Kidney (tissue), 13 donors: ENCODE measurements at regions not wholly inside any gene's neighbourhood (a gene's known extent, or its start where the extent isn't known, plus 50 kb on each side); places are given as distances from the start of the nearest gene placed in this dataset.

ENCODE experiments used
- DNase-seq, 5 donors: peaks; one replicate each; pipeline ENCODE4 v3.0.0-alpha.2; 2013 to 2020
- FAIRE-seq: peaks from 2 replicates; lab custom pipeline; 2012; peaks lifted over from hg19 to GRCh38; lab: Jason Lieb, UNC
- H3K27ac ChIP-seq, 2 donors: one replicate each; pipeline ENCODE4 v1.7.0; 2013; ENCODE audit warnings: low read depth in 2 of 2, low read length in 2 of 2, inconsistent platforms in 1 of 2
- H3K27me3 ChIP-seq: one replicate; pipeline ENCODE4 v1.7.1; 2013; ENCODE audit warnings: low read length, inconsistent platforms; ENCODE audit not compliant: control insufficient read depth, insufficient read depth
- H3K36me3 ChIP-seq, 3 donors: one replicate each; pipeline versions ENCODE4 v1.7.0 to v1.7.1; 2013; ENCODE audit warnings: low read length in 3 of 3, control low read depth in 1 of 3, inconsistent platforms in 1 of 3; ENCODE audit not compliant: insufficient read depth in 3 of 3, control insufficient read depth in 2 of 3
- H3K4me1 ChIP-seq, 3 donors: one replicate each; pipeline versions ENCODE4 v1.7.0 to v1.7.1; 2013; ENCODE audit warnings: low read length in 3 of 3, inconsistent platforms in 1 of 3, low read depth in 1 of 3; ENCODE audit not compliant: control insufficient read depth in 2 of 3, insufficient read depth in 2 of 3
- H3K4me3 ChIP-seq, 3 donors: one replicate each; pipeline versions ENCODE4 v1.7.0 to v1.8.1; 2013; ENCODE audit warnings: low read length in 3 of 3, control low read depth in 1 of 3, inconsistent platforms in 1 of 3
- H3K9ac ChIP-seq, 3 donors: one replicate each; pipeline versions ENCODE4 v1.7.0 to v1.7.1; 2013; ENCODE audit warnings: low read length in 3 of 3, control low read depth in 1 of 3, inconsistent platforms in 1 of 3
- H3K9me3 ChIP-seq, 3 donors: one replicate each; pipeline versions ENCODE4 v1.7.0 to v1.7.1; 2013; ENCODE audit warnings: low read length in 3 of 3, control low read depth in 1 of 3, inconsistent platforms in 1 of 3; ENCODE audit not compliant: control insufficient read depth in 2 of 3, insufficient read depth in 1 of 3
- intact Hi-C: fragments of 100-400 bp; cut with DNase I; formaldehyde crosslinking; loops from one replicate; pipeline ENCODE4 v1.11.1; 2022
- TF ChIP-seq, protein P1 (sequence below): IDR thresholded peaks from 3 replicates; pipeline ENCODE4 v1.5.1; 2012; ENCODE audit warnings: mild to moderate bottlenecking, moderate library complexity, borderline replicate concordance; ENCODE audit not compliant: insufficient read depth; ENCODE audit errors: extremely low read depth
- donor health status: control.
- donor health status: control.
- donor health status: control.
- donor health status: control.
- donor health status: control.
- donor health status: DM: yes; HTN: yes; CAD: no.
- donor health status: Normal renal cell carcinoma (clear cell type).

DNA sequence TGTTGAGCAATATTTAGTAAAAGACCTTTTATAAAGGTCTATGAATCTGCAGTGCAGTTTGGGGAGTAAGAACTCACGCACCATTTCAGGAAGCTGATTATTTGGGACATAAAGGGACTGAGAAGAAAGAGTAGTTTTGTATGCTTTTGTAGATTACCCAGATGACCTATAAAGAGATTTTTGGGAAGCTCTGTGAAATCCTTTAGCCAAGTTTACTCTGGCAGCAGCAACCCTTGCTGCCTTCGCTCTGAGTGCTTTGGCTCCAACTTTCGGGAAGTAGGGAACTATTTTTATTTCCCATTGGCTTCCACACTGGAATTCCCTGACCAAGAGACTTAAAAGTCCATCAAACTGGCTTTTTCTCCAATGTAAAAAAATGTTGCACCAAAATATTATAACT is 1110.1 kb upstream of the PHF14 start:
- FAIRE-seq (no peak), DNase-seq (peak in 1 of 5 donors; percentile 15)
- Histone ChIP-seq H3K9ac (no peak overlapping the region), H3K4me3 (no peak overlapping the region), H3K27ac (no peak overlapping the region), H3K36me3 (no peaks in the 10 kb centered on the region), H3K27me3 (no peaks in the 10 kb centered on the region), H3K4me1 (no peaks in the 10 kb centered on the region), H3K9me3 (no peaks in the 10 kb centered on the region)
- intact Hi-C loops = no loop called here
- TF ChIP-seq, protein P1, sequence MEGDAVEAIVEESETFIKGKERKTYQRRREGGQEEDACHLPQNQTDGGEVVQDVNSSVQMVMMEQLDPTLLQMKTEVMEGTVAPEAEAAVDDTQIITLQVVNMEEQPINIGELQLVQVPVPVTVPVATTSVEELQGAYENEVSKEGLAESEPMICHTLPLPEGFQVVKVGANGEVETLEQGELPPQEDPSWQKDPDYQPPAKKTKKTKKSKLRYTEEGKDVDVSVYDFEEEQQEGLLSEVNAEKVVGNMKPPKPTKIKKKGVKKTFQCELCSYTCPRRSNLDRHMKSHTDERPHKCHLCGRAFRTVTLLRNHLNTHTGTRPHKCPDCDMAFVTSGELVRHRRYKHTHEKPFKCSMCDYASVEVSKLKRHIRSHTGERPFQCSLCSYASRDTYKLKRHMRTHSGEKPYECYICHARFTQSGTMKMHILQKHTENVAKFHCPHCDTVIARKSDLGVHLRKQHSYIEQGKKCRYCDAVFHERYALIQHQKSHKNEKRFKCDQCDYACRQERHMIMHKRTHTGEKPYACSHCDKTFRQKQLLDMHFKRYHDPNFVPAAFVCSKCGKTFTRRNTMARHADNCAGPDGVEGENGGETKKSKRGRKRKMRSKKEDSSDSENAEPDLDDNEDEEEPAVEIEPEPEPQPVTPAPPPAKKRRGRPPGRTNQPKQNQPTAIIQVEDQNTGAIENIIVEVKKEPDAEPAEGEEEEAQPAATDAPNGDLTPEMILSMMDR = no peak

DNA sequence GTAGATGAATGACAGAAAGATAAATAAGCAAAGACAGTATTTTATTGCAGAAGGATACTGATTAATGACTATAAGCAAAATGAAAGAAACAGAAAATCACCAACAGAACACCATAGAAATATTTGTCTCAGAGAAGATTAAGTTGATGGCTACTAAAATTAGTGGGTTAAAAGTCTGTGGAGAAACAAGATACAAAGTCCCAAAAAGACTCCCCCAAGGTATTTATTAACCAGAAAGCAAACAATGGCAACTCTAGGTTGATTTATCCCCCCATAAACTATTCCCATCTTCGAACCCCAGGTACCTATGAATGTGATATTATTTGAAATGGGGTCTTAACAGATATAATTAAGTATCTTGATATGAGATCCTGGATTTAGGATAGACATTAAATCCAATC is 1104.5 kb upstream of the PHF14 start:
- DNase-seq (no peak), FAIRE-seq (no peak)
- no peak overlapping the region for H3K9ac ChIP-seq
- no peak overlapping the region for H3K27ac ChIP-seq
- H3K9me3 ChIP-seq = no peaks in the 10 kb centered on the region
- no peaks in the 10 kb centered on the region for H3K36me3 ChIP-seq
- intact Hi-C loops = no loop called here
- no peak overlapping the region for H3K4me3 ChIP-seq
- no peaks in the 10 kb centered on the region for H3K27me3 ChIP-seq
- no peaks in the 10 kb centered on the region for H3K4me1 ChIP-seq
- TF ChIP-seq, protein P1 = no peak

DNA sequence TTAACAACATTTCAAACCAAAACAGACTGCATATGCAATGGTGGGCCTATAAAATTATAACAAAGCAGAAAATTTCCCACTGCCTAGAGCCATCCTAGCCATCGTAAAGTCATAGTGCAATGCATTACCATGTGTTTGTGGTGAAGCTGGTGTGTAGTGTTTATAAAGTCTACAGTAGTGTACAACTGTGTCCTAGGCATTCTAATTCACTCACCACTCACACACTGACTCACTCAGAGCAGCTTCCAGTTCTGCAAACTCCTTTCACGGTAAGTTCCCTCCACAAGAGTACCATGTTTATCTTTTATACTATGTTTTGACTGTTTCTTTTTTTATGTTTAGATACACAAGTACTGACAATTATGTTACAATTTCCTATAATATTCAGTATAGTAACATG is 1104.1 kb upstream of the PHF14 start:
- no peaks in the 10 kb centered on the region for H3K9me3 ChIP-seq
- TF ChIP-seq, protein P1 = no peak
- no peak overlapping the region for H3K27ac ChIP-seq
- FAIRE-seq (no peak), DNase-seq (no peak)
- no peaks in the 10 kb centered on the region for H3K27me3 ChIP-seq
- intact Hi-C loops = no loop called here
- no peak overlapping the region for H3K9ac ChIP-seq
- no peaks in the 10 kb centered on the region for H3K4me1 ChIP-seq
- no peaks in the 10 kb centered on the region for H3K36me3 ChIP-seq
- H3K4me3 ChIP-seq = no peak overlapping the region

DNA sequence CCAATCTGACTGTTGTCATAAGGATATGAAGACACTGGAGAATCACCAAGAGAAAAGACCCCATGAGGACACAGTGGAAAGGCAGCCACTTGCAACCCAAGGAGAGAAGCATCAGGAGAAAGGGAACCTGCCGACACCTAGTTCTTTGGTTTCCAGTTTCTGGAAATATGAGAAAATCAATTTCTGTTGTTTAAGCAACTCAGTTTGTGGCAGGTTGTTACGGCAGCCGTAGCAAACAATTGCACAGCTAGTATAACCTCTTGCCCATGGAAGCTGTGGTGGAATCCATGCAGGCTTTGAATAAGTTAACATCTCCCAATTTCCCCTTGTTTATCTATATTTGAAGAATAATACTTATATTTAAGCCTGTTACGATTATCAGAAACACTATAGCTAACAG is 1103.0 kb upstream of the PHF14 start:
- DNase-seq (no peak), FAIRE-seq (no peak)
- Histone ChIP-seq H3K9ac (no peak overlapping the region), H3K4me1 (no peaks in the 10 kb centered on the region), H3K4me3 (no peak overlapping the region), H3K9me3 (no peaks in the 10 kb centered on the region), H3K27ac (no peak overlapping the region), H3K27me3 (no peaks in the 10 kb centered on the region), H3K36me3 (no peaks in the 10 kb centered on the region)
- TF ChIP-seq, protein P1 = no peak
- intact Hi-C loops = no loop called here
